H1 (cell line): ENCODE measurements at regions not wholly inside any gene's neighbourhood (a gene's known extent, or its start where the extent isn't known, plus 50 kb on each side); places are given as distances from the start of the nearest gene placed in this dataset.

Experiments used
- BACH1 ChIP-seq: IDR thresholded peaks from 2 replicates; pipeline ENCODE4 v1.6.1; 2012; ENCODE audit warnings: low read length, improper control_type of control experiment
- CBX5 ChIP-seq: fragments of 300-800, 300-1000 bp; sonication (generic); IDR thresholded peaks from 2 replicates; pipeline ENCODE4 v1.7.1; 2016; ENCODE audit warnings: antibody characterized with exemption, low read length, low read depth
- CEBPB ChIP-seq: IDR thresholded peaks from 2 replicates; pipeline ENCODE4 v1.6.1; 2012; ENCODE audit warnings: low read depth, low read length
- CTCF ChIP-seq, 3 experiments: IDR thresholded peaks; 1 replicate in 2 of 3; 2 replicates in 1 of 3; pipeline versions ENCODE4 v1.5.1 to v1.6.1; 2011; ENCODE audit warnings: low read length in 3 of 3, mild to moderate bottlenecking in 3 of 3, inconsistent platforms in 2 of 3, low read depth in 1 of 3, moderate library complexity in 1 of 3; ENCODE audit not compliant: insufficient read depth in 1 of 3; ENCODE audit errors: control extremely low read depth in 1 of 3
- EP300 ChIP-seq, 2 experiments: IDR thresholded peaks; 1 replicate in 1 of 2; 2 replicates in 1 of 2; pipeline ENCODE4 v1.6.1; 2011 to 2012; ENCODE audit warnings: low read depth in 2 of 2, low read length in 2 of 2, mild to moderate bottlenecking in 2 of 2, borderline replicate concordance in 1 of 2, inconsistent platforms in 1 of 2, moderate library complexity in 1 of 2
- JUND ChIP-seq: IDR thresholded peaks from 2 replicates; pipeline ENCODE4 v1.6.1; 2011; ENCODE audit warnings: mild to moderate bottlenecking, improper control_type of control experiment, low read length
- NANOG ChIP-seq: IDR thresholded peaks from 2 replicates; pipeline ENCODE4 v1.6.1; 2011; ENCODE audit warnings: low read length, low read depth, mild to moderate bottlenecking, inconsistent platforms; ENCODE audit not compliant: insufficient read depth, poor library complexity, severe bottlenecking
- POLR2A ChIP-seq, 2 experiments: IDR thresholded peaks; 1 replicate in 1 of 2; 2 replicates in 1 of 2; pipeline ENCODE4 v1.6.1; 2011; ENCODE audit warnings: low read depth in 2 of 2, low read length in 2 of 2, mild to moderate bottlenecking in 2 of 2; ENCODE audit errors: control extremely low read depth in 1 of 2
- POLR2AphosphoS5 ChIP-seq: IDR thresholded peaks from 2 replicates; pipeline ENCODE4 v1.6.1; 2011; ENCODE audit warnings: low read depth, low read length
- RAD21 ChIP-seq, 2 experiments: IDR thresholded peaks in 1 of 2; conservative IDR thresholded peaks in 1 of 2; 2 replicates each; pipeline ENCODE4 v1.6.1; 2011; ENCODE audit warnings: low read depth in 2 of 2, low read length in 2 of 2, improper control_type of control experiment in 1 of 2, inconsistent platforms in 1 of 2, mild to moderate bottlenecking in 1 of 2, moderate library complexity in 1 of 2
- RXRA ChIP-seq: IDR thresholded peaks from 2 replicates; pipeline ENCODE4 v1.6.1; 2011; ENCODE audit warnings: low read depth, mild to moderate bottlenecking, low read length, moderate library complexity; ENCODE audit not compliant: insufficient read depth
- SIN3A ChIP-seq, 2 experiments: IDR thresholded peaks in 1 of 2; conservative IDR thresholded peaks in 1 of 2; 2 replicates each; pipeline ENCODE4 v1.6.1; 2011 to 2012; ENCODE audit warnings: low read length in 2 of 2, improper control_type of control experiment in 1 of 2, low read depth in 1 of 2, mild to moderate bottlenecking in 1 of 2
- SIRT6 ChIP-seq: IDR thresholded peaks from one replicate; pipeline ENCODE4 v1.7.1; 2012; ENCODE audit warnings: low read length, inconsistent platforms
- TF ChIP-seq, protein P1 (sequence below): IDR thresholded peaks from 2 replicates; pipeline ENCODE4 v1.6.1; 2012; ENCODE audit warnings: inconsistent platforms

DNA sequence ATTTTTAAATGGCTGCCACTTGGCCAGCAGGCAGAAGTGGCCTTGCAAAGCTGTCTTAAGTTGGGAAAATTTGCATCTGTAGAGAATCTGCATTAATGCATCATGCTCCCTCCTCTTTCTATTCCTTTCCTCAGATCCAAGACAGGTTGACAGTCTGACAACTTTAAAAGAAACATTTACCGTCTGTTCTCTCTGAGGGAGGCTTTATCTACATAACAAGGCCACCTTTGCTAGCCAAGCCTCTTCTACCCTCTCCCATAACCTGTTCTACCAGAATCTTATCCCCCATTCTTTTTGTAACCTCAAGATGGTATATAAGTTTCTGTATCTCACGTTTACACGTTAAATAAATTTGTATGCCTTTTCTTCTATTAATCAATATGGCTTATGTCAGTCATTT lies 271.9 kb downstream of the OSTF1 start:
- TF ChIP-seq CTCF (IDR thresholded peaks at IDR 0.05; ENCODE audit: control extremely low read depth in 1 of 3, insufficient read depth in 1 of 3, low read depth in 1 of 3, low read length in 3 of 3): no peak
- TF ChIP-seq EP300 (IDR thresholded peaks at IDR 0.05; ENCODE audit: borderline replicate concordance in 1 of 2, low read depth in 2 of 2, low read length in 2 of 2): no peak
- no peak for TF ChIP-seq POLR2AphosphoS5
- TF ChIP-seq NANOG: no peak
- TF ChIP-seq JUND: no peak
- no peak for TF ChIP-seq BACH1
- TF ChIP-seq SIN3A (conservative IDR thresholded peaks at IDR 0.05 in 1 of 2, IDR thresholded peaks at IDR 0.05 in 1 of 2; ENCODE audit: low read depth in 1 of 2, low read length in 2 of 2): no peak
- TF ChIP-seq CBX5: no peak
- no peak for TF ChIP-seq POLR2A (IDR thresholded peaks at IDR 0.05; ENCODE audit: control extremely low read depth in 1 of 2, low read depth in 2 of 2, low read length in 2 of 2)
- TF ChIP-seq RAD21 (IDR thresholded peaks at IDR 0.05 in 1 of 2, conservative IDR thresholded peaks at IDR 0.05 in 1 of 2; ENCODE audit: low read depth in 2 of 2, low read length in 2 of 2): no peak
- no peak for TF ChIP-seq RXRA
- no peak for TF ChIP-seq SIRT6
- TF ChIP-seq CEBPB: no peak
- TF ChIP-seq, protein P1, sequence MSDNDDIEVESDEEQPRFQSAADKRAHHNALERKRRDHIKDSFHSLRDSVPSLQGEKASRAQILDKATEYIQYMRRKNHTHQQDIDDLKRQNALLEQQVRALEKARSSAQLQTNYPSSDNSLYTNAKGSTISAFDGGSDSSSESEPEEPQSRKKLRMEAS: no peak
